ENCODE measurements at regions not wholly inside any gene's neighbourhood (a gene's known extent, or its start where the extent isn't known, plus 50 kb on each side); places are given as distances from the start of the nearest gene placed in this dataset.

GRCh38 chr13:73355134-73355533 lies 296.3 kb downstream of the KLF5 start:
- Histone ChIP-seq H3K79me1 (ENCODE audit: low read depth in 1 of 2, low read length in 2 of 2) (no peaks in the 10 kb centered on the region), H3K4me1 (ENCODE audit: control insufficient read depth, insufficient read depth, low read length) (no peaks in the 10 kb centered on the region), H3K14ac (replicated peaks; ENCODE audit: low read depth, low read length) (no peak overlapping the region), H3K9ac (ENCODE audit: low read depth, low read length) (no peak overlapping the region), H2BK15ac (ENCODE audit: low read depth, low read length) (no peak overlapping the region), H2AFZ (replicated peaks; ENCODE audit: low read length, poor library complexity) (no peak overlapping the region), H3K4ac (ENCODE audit: low read depth, low read length) (no peak overlapping the region), H4K5ac (ENCODE audit: low read depth, low read length) (no peak overlapping the region), H4K20me1 (ENCODE audit: insufficient read depth, low read length) (no peaks in the 10 kb centered on the region), H3K27me3 (ENCODE audit: control insufficient read depth, insufficient read depth, low read length) (no peaks in the 10 kb centered on the region; the same call in 1 of the 2 replicates), H2BK20ac (ENCODE audit: low read depth, low read length) (no peak overlapping the region), H2AK5ac (ENCODE audit: low read depth, low read length) (no peak overlapping the region), H3K4me2 (ENCODE audit: low read depth, low read length) (no peak overlapping the region), H3K9me3 (ENCODE audit: control insufficient read depth, insufficient read depth, low read length) (no peaks in the 10 kb centered on the region), H3K36me3 (ENCODE audit: control insufficient read depth, insufficient read depth, low read length) (no peaks in the 10 kb centered on the region), H2BK5ac (ENCODE audit: low read depth, low read length, poor library complexity, severe bottlenecking) (no peak overlapping the region), H2BK120ac (ENCODE audit: low read depth, low read length) (no peak overlapping the region), H4K91ac (ENCODE audit: insufficient read depth, low read depth, low read length) (no peak overlapping the region), H3K23ac (ENCODE audit: low read depth, low read length) (no peak overlapping the region), H3K4me3 (ENCODE audit: insufficient read depth, low read depth, low read length) (no peak overlapping the region), H3K9me1 (ENCODE audit: insufficient read depth, low read length) (no peaks in the 10 kb centered on the region), H2AK9ac (replicated peaks; ENCODE audit: low read depth, low read length, poor library complexity) (no peak overlapping the region), H3K27ac (ENCODE audit: insufficient read depth, low read length) (no peak overlapping the region), H3K56ac (ENCODE audit: extremely low read depth, insufficient read depth, low read length) (no peak overlapping the region), H3K18ac (ENCODE audit: low read depth, low read length) (no peak overlapping the region), H4K8ac (ENCODE audit: low read depth in 2 of 2, low read length in 2 of 2) (no peak overlapping the region)
- WGBS, 2 experiments (ENCODE audit: extremely low coverage in 2 of 2, insufficient read length in 1 of 2) = no CpG with 5 or more reads among the region's 2 CpGs
- in situ Hi-C loops (cut with MboI; ENCODE audit: low sequenced_read_pairs) = no loop called here
- ATAC-seq (ENCODE audit: low read depth) (no peak), DNase-seq (no peak)
- POLR2A ChIA-PET (ENCODE audit: unreplicated experiment) = no interaction called here
- TF ChIP-seq CHD1 (IDR thresholded peaks at IDR 0.05; ENCODE audit: low read depth, low read length) (no peak), MAFK (IDR thresholded peaks at IDR 0.05; ENCODE audit: low read depth, low read length) (peak; percentile 42; the same call in 1 of the 2 replicates)
- dilution Hi-C loops (cut with HindIII; ENCODE audit: low sequenced_read_pairs, unreplicated experiment) = no loop called here
- CTCF ChIA-PET = no interaction called here
- intact Hi-C loops (cut with micrococcal nuclease) = no loop called here
- BruUV-seq (replicated peaks) = no TSS peak
